RPMI7951 (cell line): ENCODE measurements at regions not wholly inside any gene's neighbourhood (a gene's known extent, or its start where the extent isn't known, plus 50 kb on each side); places are given as distances from the start of the nearest gene placed in this dataset.

Experiments
- DNase-seq: peaks from one replicate; pipeline ENCODE4 v3.0.0-alpha.2; 2012; ENCODE audit warnings: low read depth

GRCh38 chr11:110786226-110786902, 74.1 kb upstream of the ARHGAP20 start:
- no peak for DNase-seq

- DNase-seq: no peak
Measured at GRCh38 chr11:110785398-110785797, 73.2 kb upstream of the ARHGAP20 start.

GRCh38 chr11:110782616-110783015, 70.4 kb upstream of the ARHGAP20 start:
- no peak for DNase-seq

- DNase-seq: no peak
Measured at GRCh38 chr11:110779108-110779507, 66.9 kb upstream of the ARHGAP20 start.

- DNase-seq: no peak
Measured at GRCh38 chr11:110778343-110778742, 66.1 kb upstream of the ARHGAP20 start.

- DNase-seq: no peak
Measured at GRCh38 chr11:110777775-110778174, 65.5 kb upstream of the ARHGAP20 start.

- DNase-seq: no peak
Measured at GRCh38 chr11:110776081-110776480, 63.8 kb upstream of the ARHGAP20 start.

GRCh38 chr11:110774138-110775014, 62.1 kb upstream of the ARHGAP20 start:
- no peak for DNase-seq

- no peak for DNase-seq
Measured at GRCh38 chr11:110773442-110773841, 61.2 kb upstream of the ARHGAP20 start.

- no peak for DNase-seq
Measured at GRCh38 chr11:110772863-110773262, 60.6 kb upstream of the ARHGAP20 start.

GRCh38 chr11:110766316-110766715, 54.1 kb upstream of the ARHGAP20 start:
- no peak for DNase-seq

GRCh38 chr11:110764485-110764884, 52.2 kb upstream of the ARHGAP20 start:
- no peak for DNase-seq

- DNase-seq: peak; percentile 14
Measured at GRCh38 chr11:110763249-110764011, 51.2 kb upstream of the ARHGAP20 start.

- DNase-seq: no peak
Measured at GRCh38 chr11:110762590-110762989, 50.4 kb upstream of the ARHGAP20 start.
